Activated CD4-positive, alpha-beta T cell treated with anti-CD3 and anti-CD28 coated beads, Interleukin-2, amount 50 U/mL, for 24 hours (primary cell): ENCODE measurements at regions not wholly inside any gene's neighbourhood (a gene's known extent, or its start where the extent isn't known, plus 50 kb on each side); places are given as distances from the start of the nearest gene placed in this dataset.

Experiments
- DNase-seq, 2 donors: peaks; one replicate each; pipeline ENCODE4 v3.0.0-alpha.2; 2020; ENCODE audit warnings: low read depth in 1 of 2, low spot score in 1 of 2

DNA sequence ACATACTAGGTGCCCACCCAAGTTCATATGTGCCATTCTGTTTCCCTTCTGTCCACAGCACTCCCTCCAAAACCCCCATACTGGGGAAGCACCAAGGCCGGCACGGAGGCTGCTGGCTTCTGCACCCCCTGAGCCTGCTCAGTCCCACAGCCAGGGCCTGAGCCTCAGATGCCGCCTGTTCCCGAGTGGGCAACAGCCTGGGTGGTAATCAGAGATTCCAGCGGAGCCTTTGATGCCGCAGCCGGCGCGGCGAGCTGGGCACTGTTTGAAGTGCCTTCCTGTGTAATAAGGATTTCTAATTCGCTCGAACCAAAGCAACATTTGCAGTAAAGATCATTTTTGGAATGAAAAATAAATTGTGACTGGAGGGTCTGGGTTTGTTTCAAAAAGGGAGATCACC, 460.3 kb downstream of the SOX6 start:
- DNase-seq = no peak

DNA sequence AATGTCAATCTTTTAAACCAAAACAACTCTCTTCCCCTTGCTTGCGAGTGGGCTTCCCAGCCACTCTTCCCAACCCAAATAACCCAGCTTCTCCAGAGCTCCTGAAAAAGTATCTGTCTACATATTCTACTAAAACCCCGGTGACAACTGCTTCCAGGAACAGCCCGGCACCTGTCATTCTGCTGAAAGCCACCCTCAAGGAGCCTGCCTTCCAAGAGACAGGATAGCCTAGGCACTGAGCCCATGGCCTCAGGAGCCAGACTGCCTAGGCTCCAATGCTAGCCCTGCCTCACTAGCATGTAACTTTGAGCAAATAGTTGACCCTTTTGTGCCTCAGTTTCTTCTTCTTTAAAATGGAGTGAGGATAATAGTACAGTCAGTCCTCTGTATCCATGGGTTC, 459.8 kb downstream of the SOX6 start:
- DNase-seq = no peak

DNA sequence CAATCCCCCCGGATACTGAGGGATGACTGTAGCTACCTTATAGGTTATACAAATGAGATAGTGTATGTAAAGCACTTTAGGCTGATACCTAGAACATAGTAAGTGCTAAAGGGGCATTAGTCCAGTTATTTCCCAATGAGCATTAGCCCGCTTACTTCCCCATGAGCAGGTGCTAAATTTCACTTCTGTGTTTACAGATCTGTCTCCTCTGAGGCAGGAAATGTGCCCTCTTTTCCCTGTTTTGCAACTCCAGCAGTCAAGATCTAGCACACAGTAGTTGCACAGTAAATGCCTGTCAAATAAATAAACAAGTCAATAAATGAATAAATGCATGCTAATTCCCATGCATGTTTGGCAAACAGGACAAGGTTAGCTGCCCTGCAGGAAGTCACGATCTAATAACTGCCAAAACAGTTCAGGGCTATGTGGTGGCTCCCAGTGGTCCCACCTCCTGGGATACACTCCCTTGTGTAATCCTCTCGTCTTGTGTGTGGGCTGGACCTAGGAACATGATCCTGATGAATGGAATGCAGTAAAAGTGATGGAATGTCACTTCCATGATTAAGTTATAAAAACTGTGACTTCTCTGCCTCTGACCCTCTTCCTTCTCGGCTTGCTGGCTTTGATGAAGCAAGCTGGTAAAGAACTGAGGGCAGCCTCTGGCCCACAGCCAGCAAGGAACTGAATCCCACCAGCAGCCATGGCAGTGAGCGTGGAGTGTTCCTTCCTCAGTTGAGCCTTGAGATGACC, 459.0 kb downstream of the SOX6 start:
- DNase-seq = no peak

DNA sequence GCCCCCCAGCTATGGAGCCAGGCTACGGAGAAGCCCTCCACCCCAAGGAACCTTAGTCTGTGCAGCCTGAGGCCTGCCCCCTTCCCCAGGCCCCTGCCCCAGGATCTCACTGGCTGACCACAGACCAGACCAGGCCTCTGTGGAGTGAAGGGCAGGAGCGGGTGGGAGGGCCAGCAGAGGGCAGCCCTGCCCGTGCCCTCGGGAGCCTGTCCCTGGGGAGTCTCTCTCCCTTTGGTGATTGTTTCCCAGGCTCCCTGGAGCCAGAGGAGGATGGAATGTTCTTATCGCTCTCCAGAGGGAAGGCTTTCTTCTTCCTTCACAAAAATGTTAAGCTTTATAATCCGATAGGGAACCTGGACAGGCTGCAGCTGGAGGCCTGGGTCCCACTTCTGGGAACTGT, 455.3 kb downstream of the SOX6 start:
- DNase-seq = no peak

DNA sequence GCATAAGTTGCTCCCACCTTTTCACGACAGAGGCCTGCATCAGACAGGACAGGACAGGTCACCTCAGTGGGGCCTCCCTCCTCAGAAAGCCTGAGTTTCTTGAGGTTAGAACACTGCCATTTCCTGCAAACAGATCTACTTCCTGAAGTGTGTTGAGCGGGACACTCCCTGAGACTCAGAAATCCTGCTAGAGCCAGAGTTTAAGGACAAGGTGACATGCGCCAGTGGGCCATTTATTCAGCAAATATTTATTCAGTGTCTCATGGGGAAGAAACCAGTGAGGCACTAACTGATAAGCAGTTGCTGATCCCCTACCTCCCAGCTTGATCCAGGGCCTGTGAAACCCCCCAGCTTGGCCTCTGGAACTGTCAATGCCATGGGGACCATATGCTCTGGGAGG, 454.6 kb downstream of the SOX6 start:
- DNase-seq = no peak

DNA sequence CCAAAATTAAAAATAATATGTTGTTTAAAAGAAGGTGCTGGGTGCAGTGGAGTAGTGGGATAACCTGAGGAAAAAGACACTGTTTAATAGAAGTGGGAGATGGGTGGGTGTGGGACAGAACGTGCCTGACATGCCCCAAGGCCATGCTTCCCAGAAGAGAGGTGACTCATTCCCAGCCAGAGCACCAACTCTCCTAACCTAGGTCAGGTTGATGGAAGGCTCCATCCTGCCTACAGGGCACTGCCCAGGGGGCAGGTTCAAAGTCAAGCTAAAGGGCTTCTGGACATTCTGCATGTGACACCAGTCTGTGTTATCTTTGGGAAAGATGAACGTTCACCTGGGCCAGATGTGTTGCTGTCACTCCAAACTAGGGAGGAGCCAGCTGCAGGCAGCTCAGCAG, 453.1 kb downstream of the SOX6 start:
- DNase-seq = no peak

DNA sequence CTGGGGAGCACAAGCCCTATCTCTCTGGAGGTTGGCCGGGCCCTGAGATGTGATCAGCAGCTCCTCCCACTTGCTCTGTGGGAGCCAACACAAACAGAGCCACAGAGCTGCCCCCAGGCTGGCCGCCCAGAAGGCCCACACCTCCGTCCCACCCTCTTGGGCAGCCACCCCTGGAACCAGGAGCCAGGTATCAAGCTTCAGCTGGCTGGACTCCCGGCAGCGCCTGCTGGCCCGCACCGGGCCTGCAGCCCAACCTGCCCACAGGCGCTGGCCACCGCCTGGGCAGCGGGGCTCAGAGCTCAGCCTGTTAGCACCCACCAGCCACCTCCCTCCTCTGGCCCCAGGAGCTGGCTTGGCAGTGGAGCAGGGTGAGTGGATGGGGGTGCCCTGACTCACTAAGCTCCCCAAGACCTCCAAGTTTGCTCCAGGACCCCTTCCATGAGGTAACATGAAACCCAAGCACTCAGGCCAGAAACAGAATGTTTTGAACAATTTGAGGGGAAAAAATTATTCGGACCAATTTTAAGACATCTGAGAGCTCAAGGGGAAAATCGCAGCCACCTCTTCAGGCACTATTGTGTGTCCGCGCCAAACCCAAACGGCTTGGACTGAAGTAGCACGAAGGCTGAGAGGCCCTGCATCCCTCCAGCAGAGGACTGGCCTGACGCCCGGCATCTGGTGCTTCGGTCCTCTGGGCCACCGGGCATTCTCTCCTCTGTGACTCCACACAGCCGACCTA, 450.8 kb downstream of the SOX6 start:
- no peak for DNase-seq

DNA sequence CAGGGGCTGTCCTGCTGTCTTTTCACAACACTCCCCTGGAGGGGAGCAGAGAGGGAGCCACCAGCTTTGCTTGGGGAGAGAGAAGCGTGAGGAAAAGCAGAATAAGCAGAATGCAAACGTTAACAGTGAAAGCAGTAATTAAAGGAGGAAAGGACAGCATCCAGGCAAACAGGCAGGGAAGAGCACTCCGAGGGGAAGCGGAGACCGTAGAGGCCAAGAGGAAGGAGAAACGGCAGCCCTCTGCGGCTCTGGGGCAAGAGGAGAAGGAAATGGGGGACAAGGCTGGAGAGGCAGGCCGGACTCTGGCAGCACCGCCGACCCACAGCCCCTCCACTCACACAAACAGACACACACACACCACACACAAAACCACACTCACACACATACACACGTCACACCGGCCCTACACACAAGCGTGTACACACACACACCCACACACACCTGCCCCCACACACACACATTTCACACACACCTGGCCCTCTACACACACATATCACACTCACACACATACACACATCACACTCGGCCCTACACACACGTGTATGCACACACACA, 449.8 kb downstream of the SOX6 start:
- no peak for DNase-seq

DNA sequence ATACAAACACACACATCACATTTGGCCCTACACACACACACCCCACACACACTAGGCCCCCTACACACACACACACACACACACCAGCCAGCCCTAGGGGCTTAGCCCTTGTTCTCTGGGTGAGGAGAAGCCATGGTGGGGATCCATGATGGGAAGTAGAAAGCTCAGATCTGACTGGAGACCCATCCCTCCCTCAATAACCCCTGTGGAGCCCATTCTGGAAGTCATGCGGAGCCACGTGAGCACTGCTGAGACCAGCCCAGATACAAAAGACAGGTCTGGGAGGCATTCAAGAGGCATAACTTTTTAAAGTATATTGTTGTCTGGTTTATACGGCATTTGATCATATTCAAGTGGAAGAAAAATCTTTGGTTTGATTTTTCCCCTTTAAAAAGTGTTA, 448.5 kb downstream of the SOX6 start:
- no peak for DNase-seq

DNA sequence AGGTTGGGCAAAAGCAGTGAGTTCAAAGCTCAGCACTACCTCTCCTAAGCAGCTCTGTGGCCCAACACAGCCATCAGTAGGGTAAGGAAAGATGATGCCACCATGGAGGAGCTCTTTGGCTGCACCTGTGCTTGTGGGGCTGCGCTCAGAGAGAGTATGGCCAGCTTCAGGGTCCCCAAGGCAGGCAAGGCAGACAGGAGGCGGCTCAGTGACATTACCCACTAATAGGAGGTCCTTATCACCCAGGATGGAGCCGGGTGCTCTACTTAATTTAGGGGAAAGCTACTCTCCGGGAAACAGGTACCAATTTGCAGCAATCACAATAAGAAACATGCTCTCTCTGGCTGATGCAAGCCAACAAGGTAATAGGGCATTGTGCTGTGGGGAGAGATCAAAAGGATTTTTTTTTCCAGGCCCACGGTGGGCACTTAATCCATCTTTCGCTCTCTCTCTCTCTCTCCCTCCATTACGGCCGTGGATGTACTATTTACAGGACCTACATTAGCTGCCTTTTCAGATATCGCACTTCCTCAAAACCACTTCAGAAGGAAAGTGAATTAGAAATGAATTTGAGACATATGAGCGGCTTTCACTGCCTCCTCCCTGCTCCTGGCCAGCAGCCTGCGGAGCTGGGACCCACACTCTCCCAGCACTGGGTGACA, 446.3 kb downstream of the SOX6 start:
- no peak for DNase-seq

DNA sequence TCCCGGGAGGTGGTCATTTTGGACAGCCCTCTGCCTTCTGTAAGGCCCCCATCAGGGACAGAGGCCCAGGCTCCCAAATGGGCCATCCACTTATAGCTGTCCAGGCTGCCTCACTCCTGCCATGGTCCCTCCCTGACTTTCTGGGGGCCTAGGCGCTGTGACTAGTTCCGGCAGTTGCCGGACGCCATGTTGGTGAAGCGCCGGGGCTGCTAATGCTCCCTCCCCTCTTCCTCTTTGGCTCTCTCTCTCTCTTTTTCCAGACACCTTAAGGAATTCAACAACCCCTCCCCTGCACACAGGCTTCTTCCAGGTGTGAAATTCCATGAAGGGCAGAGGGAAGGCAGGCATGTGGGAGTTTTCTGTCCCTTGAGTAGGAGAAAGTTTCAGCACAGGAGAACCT, 445.6 kb downstream of the SOX6 start:
- no peak for DNase-seq

DNA sequence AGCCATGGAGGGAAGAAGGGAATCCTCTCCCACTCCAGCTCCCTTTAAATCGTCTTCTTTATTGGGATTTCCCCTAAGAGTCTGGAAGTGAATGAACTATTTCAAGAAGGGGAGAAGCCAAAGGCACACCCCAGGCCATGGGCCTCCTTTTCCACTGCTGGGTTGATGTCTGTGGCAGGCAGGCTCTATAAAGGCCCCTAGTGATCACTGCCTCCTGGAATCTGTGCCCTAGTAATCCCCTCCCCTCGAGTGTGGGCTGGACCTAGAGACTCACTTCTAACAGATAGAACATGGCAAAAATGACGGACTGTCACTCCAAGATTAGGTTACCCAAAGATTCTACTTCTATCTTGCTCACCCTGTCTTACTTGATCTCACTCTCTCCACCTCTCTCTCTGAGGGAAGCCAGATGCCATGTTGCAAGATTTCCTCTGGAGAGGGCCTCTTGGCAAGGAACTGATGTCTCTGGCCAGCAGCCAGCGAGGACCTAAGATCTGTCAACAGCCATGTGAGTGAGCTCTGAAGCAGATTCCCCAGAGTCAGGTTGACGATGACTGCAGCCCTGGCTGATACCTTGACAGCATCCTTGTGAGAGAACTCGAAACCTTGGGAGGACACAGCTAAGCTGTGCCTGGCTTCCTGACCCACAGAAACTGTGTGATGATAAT, 444.8 kb downstream of the SOX6 start:
- no peak for DNase-seq

DNA sequence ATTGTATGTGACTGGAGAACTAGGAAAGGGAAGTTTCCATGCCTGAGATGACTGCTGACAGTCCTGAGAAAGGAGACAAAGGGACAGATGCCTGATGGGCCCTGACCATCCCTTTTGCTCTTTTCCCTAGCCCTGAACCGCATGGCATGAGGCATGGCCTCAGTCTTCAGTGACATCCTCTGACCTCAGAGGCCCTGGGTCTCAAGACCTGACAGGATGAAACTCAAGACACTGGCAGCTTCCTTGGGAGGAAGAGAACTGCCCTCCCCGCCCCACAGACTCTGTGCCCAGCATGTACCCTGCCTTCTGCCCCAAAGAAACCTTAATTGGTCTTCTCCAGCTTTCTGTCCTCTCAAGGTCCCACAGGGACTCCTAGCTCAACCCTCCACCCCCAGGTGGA, 444.1 kb downstream of the SOX6 start:
- DNase-seq = no peak

DNA sequence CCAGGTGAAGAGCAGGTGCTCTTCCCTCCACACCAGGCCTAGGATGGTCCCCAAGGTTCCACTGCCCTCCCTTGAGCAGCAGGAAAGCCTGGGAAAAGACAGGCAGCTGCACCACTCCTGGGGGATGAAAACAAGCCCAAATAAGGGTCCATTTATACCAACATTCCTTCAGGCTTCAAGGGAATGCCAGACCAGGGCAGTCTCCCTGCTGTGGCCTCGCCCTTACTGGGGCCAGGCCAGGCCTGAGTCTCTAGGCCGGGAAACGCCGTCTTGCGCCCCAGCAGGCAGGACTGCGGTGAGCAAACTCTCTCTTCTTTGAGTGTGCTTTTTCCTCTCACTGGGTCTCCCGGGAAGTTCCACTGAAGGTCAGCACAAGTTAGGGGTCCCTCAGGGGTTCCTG, 443.5 kb downstream of the SOX6 start:
- DNase-seq = no peak

DNA sequence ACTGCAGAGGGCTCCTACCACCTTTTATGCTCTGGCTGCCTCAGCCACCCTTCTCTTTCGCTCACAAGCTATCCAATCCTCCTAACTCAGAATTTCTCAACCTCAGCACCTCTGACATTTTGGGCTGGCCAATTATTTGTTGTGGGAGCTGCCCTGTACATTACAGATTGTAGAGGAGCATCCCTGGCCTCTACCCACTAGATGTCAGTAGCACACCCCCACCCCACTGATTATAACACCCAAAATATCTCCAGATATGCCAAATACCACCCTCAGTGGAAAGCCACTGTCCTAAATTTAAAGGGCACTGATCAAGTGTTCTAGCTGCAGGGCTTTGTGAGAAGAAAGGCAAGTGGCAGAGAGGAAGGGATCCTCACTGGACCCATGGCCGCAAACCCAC, 443.1 kb downstream of the SOX6 start:
- DNase-seq = no peak
